ENCODE measurements at regions not wholly inside any gene's neighbourhood (a gene's known extent, or its start where the extent isn't known, plus 50 kb on each side); places are given as distances from the start of the nearest gene placed in this dataset.

- no peaks in the 10 kb centered on the region for H3K4me1 ChIP-seq (ENCODE audit: control insufficient read depth in 4 of 4, insufficient read depth in 4 of 4, low read length in 3 of 4)
- no peak overlapping the region for H3K9ac ChIP-seq (ENCODE audit: low read depth in 1 of 2, low read length in 2 of 2)
- no peak overlapping the region for H3K4me3 ChIP-seq (ENCODE audit: low read depth in 1 of 3, low read length in 3 of 3)
- no peaks in the 10 kb centered on the region for H3K27me3 ChIP-seq (ENCODE audit: control insufficient read depth in 4 of 4, insufficient read depth in 4 of 4, low read length in 3 of 4)
- no peak overlapping the region for H3K27ac ChIP-seq (ENCODE audit: low read depth in 1 of 2, low read length in 2 of 2)
- no peaks in the 10 kb centered on the region for H3K9me3 ChIP-seq (ENCODE audit: control insufficient read depth in 4 of 4, low read length in 3 of 4)
- WGBS = 91% methylated on average over 1 of the region's 1 CpG
- no peak for TF ChIP-seq EGR1 (IDR thresholded peaks at IDR 0.05; ENCODE audit: low read depth in 2 of 2)
- TF ChIP-seq CTCF (IDR thresholded peaks at IDR 0.05; ENCODE audit: low read depth, low read length, missing input control) = no peak
- no peak for TF ChIP-seq HNF4G (IDR thresholded peaks at IDR 0.05)
- no peak for TF ChIP-seq ATF3 (IDR thresholded peaks at IDR 0.05)
- TF ChIP-seq HNF4A (conservative IDR thresholded peaks at IDR 0.05) = no peak
- no peak for TF ChIP-seq SP1 (IDR thresholded peaks at IDR 0.05)
- no peak for TF ChIP-seq RXRA (IDR thresholded peaks at IDR 0.05)
- TF ChIP-seq NR2F2 (IDR thresholded peaks at IDR 0.05) = no peak
- no peak for TF ChIP-seq FOXA1 (IDR thresholded peaks at IDR 0.05)
- no peak for TF ChIP-seq ZBTB33 (IDR thresholded peaks at IDR 0.05)
- TF ChIP-seq TAF1 (conservative IDR thresholded peaks at IDR 0.05) = no peak
- no peak for TF ChIP-seq FOXA2 (IDR thresholded peaks at IDR 0.05)
- no peak for TF ChIP-seq MAX (IDR thresholded peaks at IDR 0.05)
- TF ChIP-seq JUND (IDR thresholded peaks at IDR 0.05) = no peak
- TF ChIP-seq REST (IDR thresholded peaks at IDR 0.05) = no peak
- no peak for TF ChIP-seq GABPA (IDR thresholded peaks at IDR 0.05 in 1 of 2, conservative IDR thresholded peaks at IDR 0.05 in 1 of 2)
- TF ChIP-seq RAD21 (IDR thresholded peaks at IDR 0.05) = no peak
- no peak for TF ChIP-seq YY1 (IDR thresholded peaks at IDR 0.05)
- DNase-seq (ENCODE audit: low spot score) = no peak
- H3K36me3 ChIP-seq (ENCODE audit: control insufficient read depth in 4 of 4, insufficient read depth in 3 of 4, low read depth in 1 of 4, low read length in 3 of 4) = no peaks in the 10 kb centered on the region
These were observed 201.0 kb downstream of the PRL start for GRCh38 chr6:22095836-22096235.
